Mesodermal cell (in vitro differentiated cells): ENCODE measurements at regions not wholly inside any gene's neighbourhood (a gene's known extent, or its start where the extent isn't known, plus 50 kb on each side); places are given as distances from the start of the nearest gene placed in this dataset.

Experiments
- H3K27ac ChIP-seq: 2 replicates; pipeline ENCODE4 v1.7.0; 2013; ENCODE audit warnings: mild to moderate bottlenecking, low read depth, low read length, moderate library complexity; ENCODE audit not compliant: severe bottlenecking
- H3K36me3 ChIP-seq: 2 replicates; pipeline ENCODE4 v1.7.1; 2013; ENCODE audit warnings: mild to moderate bottlenecking, low read length, moderate library complexity; ENCODE audit not compliant: control insufficient read depth, insufficient read depth
- H3K4me1 ChIP-seq: one replicate; pipeline ENCODE4 v1.7.1; 2013; ENCODE audit warnings: mild to moderate bottlenecking, low read length; ENCODE audit not compliant: insufficient read depth, control insufficient read depth, poor library complexity, severe bottlenecking
- H3K4me3 ChIP-seq: 2 replicates; pipeline ENCODE4 v1.7.0; 2013; ENCODE audit warnings: low read length, control low read depth, mild to moderate bottlenecking; ENCODE audit not compliant: insufficient read depth, poor library complexity, severe bottlenecking; ENCODE audit errors: extremely low read depth
- H3K9me3 ChIP-seq: 2 replicates; pipeline ENCODE4 v1.7.1; 2013; ENCODE audit warnings: mild to moderate bottlenecking, low read length, moderate library complexity; ENCODE audit not compliant: control insufficient read depth
- WGBS, 2 experiments: methylation state at CpG; one replicate each; pipeline ENCODE4 v1.1.5; 2013; ENCODE audit warnings: missing lambda C conversion rate in 2 of 2; ENCODE audit not compliant: insufficient coverage in 2 of 2; 5-methylcytosine and 5-hydroxymethylcytosine counted together

GRCh38 chr5:54370982-54371381, 60.6 kb upstream of the ARL15 start:
- no peaks in the 10 kb centered on the region for H3K4me1 ChIP-seq
- H3K36me3 ChIP-seq: no peaks in the 10 kb centered on the region
- H3K9me3 ChIP-seq: no peaks in the 10 kb centered on the region
- H3K4me3 ChIP-seq: no peak overlapping the region
- H3K27ac ChIP-seq: no peak overlapping the region

GRCh38 chr5:54367844-54368243, 57.5 kb upstream of the ARL15 start:
- no peaks in the 10 kb centered on the region for H3K36me3 ChIP-seq
- H3K9me3 ChIP-seq: no peaks in the 10 kb centered on the region
- H3K27ac ChIP-seq: no peak overlapping the region
- 80% methylated on average over 1 of the region's 1 CpG; no CpG with 5 or more reads in 1 of the 2 experiments for WGBS, 2 experiments
- peaks cover 6% of the 10 kb centered on the region for H3K4me1 ChIP-seq
- H3K4me3 ChIP-seq: no peak overlapping the region

- Histone ChIP-seq H3K4me3 (no peak overlapping the region), H3K9me3 (no peaks in the 10 kb centered on the region), H3K27ac (no peak overlapping the region), H3K4me1 (peaks cover 10% of the 10 kb centered on the region), H3K36me3 (no peaks in the 10 kb centered on the region)
These were observed 56.3 kb upstream of the ARL15 start for GRCh38 chr5:54366707-54367106.

GRCh38 chr5:54363669-54364068, 53.3 kb upstream of the ARL15 start:
- H3K4me3 ChIP-seq: no peak overlapping the region
- peaks cover 25% of the 10 kb centered on the region for H3K4me1 ChIP-seq
- no peaks in the 10 kb centered on the region for H3K36me3 ChIP-seq
- H3K9me3 ChIP-seq: no peaks in the 10 kb centered on the region
- H3K27ac ChIP-seq: no peak overlapping the region

- Histone ChIP-seq H3K4me1 (peaks cover 25% of the 10 kb centered on the region), H3K36me3 (no peaks in the 10 kb centered on the region), H3K9me3 (no peaks in the 10 kb centered on the region), H3K4me3 (no peak overlapping the region), H3K27ac (no peak overlapping the region)
These were observed 52.7 kb upstream of the ARL15 start for GRCh38 chr5:54362992-54363625.

- Histone ChIP-seq H3K4me3 (no peak overlapping the region), H3K9me3 (no peaks in the 10 kb centered on the region), H3K27ac (no peak overlapping the region), H3K4me1 (peaks cover 25% of the 10 kb centered on the region), H3K36me3 (no peaks in the 10 kb centered on the region)
- WGBS, 2 experiments: 100% methylated on average over 1 of the region's 2 CpGs
These were observed 52.1 kb upstream of the ARL15 start for GRCh38 chr5:54362434-54362833.

GRCh38 chr5:54361691-54362411, 51.5 kb upstream of the ARL15 start:
- H3K36me3 ChIP-seq: no peaks in the 10 kb centered on the region
- H3K4me1 ChIP-seq: peaks cover 25% of the 10 kb centered on the region
- H3K4me3 ChIP-seq: no peak overlapping the region
- WGBS, 2 experiments: 95 to 97% methylated on average over 2 to 5 of the region's 6 CpGs
- H3K27ac ChIP-seq: no peak overlapping the region
- no peaks in the 10 kb centered on the region for H3K9me3 ChIP-seq

- 100% methylated on average over 1 of the region's 2 CpGs; no CpG with 5 or more reads in 1 of the 2 experiments for WGBS, 2 experiments
- Histone ChIP-seq H3K27ac (peak overlapping the region; percentile 34), H3K4me1 (peaks cover 25% of the 10 kb centered on the region), H3K36me3 (no peaks in the 10 kb centered on the region), H3K9me3 (no peaks in the 10 kb centered on the region), H3K4me3 (no peak overlapping the region)
These were observed 50.7 kb upstream of the ARL15 start for GRCh38 chr5:54360925-54361662.
